Hepatocyte (in vitro differentiated cells): ENCODE measurements at regions not wholly inside any gene's neighbourhood (a gene's known extent, or its start where the extent isn't known, plus 50 kb on each side); places are given as distances from the start of the nearest gene placed in this dataset.

Experiments used
- DNase-seq: peaks from one replicate; pipeline ENCODE4 v3.0.0-alpha.2; 2016; ENCODE audit warnings: low spot score
- H2AFZ ChIP-seq: fragments of 200-600 bp; sonication (generic); 2 replicates; pipeline ENCODE4 v1.6.0; 2016; ENCODE audit warnings: antibody characterized with exemption, mild to moderate bottlenecking
- H3K27ac ChIP-seq: fragments of 200-600 bp; sonication (generic); 2 replicates; pipeline ENCODE4 v1.5.1; 2016; ENCODE audit warnings: mild to moderate bottlenecking
- H3K27me3 ChIP-seq: fragments of 200-600 bp; sonication (generic); 2 replicates; pipeline ENCODE4 v1.6.1; 2016
- H3K36me3 ChIP-seq: fragments of 200-600 bp; sonication (generic); replicated peaks from 2 replicates; pipeline ENCODE4 v1.5.1; 2016; ENCODE audit warnings: low read depth; ENCODE audit not compliant: insufficient read depth
- H3K4me1 ChIP-seq: fragments of 200-600 bp; sonication (generic); 2 replicates; pipeline ENCODE4 v1.5.1; 2016; ENCODE audit warnings: mild to moderate bottlenecking, moderate library complexity; ENCODE audit not compliant: insufficient read depth
- H3K4me2 ChIP-seq: fragments of 200-600 bp; sonication (generic); 2 replicates; pipeline ENCODE4 v1.6.0; 2016
- H3K4me3 ChIP-seq: fragments of 200-600 bp; sonication (generic); 2 replicates; pipeline ENCODE4 v1.5.1; 2016; ENCODE audit warnings: mild to moderate bottlenecking
- H3K79me2 ChIP-seq: fragments of 200-600 bp; sonication (generic); 2 replicates; pipeline ENCODE4 v1.6.0; 2017; ENCODE audit warnings: mild to moderate bottlenecking
- H3K9me2 ChIP-seq: fragments of 200-600 bp; sonication (generic); replicated peaks from 2 replicates; pipeline ENCODE4 v1.6.0; 2017; ENCODE audit warnings: mild to moderate bottlenecking; ENCODE audit not compliant: insufficient read depth
- H3K9me3 ChIP-seq: fragments of 200-600 bp; sonication (generic); 2 replicates; pipeline ENCODE4 v1.5.1; 2016; ENCODE audit warnings: low read depth, mild to moderate bottlenecking
- H4K20me1 ChIP-seq: fragments of 200-600 bp; sonication (generic); 2 replicates; pipeline ENCODE4 v1.6.0; 2016; ENCODE audit warnings: mild to moderate bottlenecking; ENCODE audit not compliant: insufficient read depth, poor library complexity, severe bottlenecking
- EZH2 ChIP-seq: fragments of 200-600 bp; sonication (generic); IDR thresholded peaks from 2 replicates; pipeline ENCODE4 v1.6.1; 2016; ENCODE audit warnings: antibody characterized with exemption, mild to moderate bottlenecking, borderline replicate concordance
- EZH2phosphoT487 ChIP-seq: fragments of 200-600 bp; sonication (generic); IDR thresholded peaks from one replicate; pipeline ENCODE4 v1.6.1; 2018; ENCODE audit warnings: antibody characterized with exemption, mild to moderate bottlenecking, low read depth, moderate library complexity; ENCODE audit not compliant: unreplicated experiment, severe bottlenecking
- WGBS: methylation state at CpG from one replicate; pipeline ENCODE4 v1.1.6; 2016; ENCODE audit warnings: low lambda C conversion rate; ENCODE audit errors: missing lambda C conversion rate; 5-methylcytosine and 5-hydroxymethylcytosine counted together
- TF ChIP-seq, protein P1 (sequence below): fragments of 200-600 bp; sonication (generic); IDR thresholded peaks from 2 replicates; pipeline ENCODE4 v1.5.1; 2016; ENCODE audit warnings: antibody characterized with exemption, mild to moderate bottlenecking; ENCODE audit not compliant: poor library complexity

DNA sequence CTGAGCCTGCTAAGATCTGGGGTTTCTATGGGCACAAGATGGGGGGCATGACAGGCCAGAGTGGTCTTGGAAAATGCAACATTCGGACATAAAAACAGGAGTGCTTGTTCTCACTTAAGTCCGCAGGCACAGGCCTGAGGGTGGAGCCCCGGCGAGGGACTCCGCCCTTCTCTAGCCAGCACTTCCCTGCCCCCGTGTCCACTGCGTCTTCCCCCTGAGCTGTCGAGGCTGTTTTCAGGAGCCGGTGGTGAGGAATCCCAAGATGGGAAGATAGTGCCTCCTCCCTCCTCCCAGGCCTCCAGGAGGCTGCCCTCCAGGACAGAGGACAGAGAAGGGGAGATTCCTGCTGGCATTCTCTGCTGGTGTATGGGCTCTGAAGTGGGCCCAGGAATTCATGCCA is 105.2 kb downstream of the TLR5 start:
- Histone ChIP-seq H3K27ac (no peak overlapping the region), H3K27me3 (no peaks in the 10 kb centered on the region), H3K9me2 (no peaks in the 10 kb centered on the region), H3K4me2 (no peak overlapping the region), H3K36me3 (no peaks in the 10 kb centered on the region), H3K79me2 (no peaks in the 10 kb centered on the region), H3K4me3 (no peak overlapping the region), H2AFZ (no peak overlapping the region), H3K9me3 (no peaks in the 10 kb centered on the region), H4K20me1 (no peaks in the 10 kb centered on the region), H3K4me1 (no peaks in the 10 kb centered on the region)
- no peak for DNase-seq
- WGBS: 75% methylated on average over 9 of the region's 9 CpGs
- TF ChIP-seq EZH2phosphoT487: no peak
- no peak for TF ChIP-seq EZH2
- TF ChIP-seq, protein P1, sequence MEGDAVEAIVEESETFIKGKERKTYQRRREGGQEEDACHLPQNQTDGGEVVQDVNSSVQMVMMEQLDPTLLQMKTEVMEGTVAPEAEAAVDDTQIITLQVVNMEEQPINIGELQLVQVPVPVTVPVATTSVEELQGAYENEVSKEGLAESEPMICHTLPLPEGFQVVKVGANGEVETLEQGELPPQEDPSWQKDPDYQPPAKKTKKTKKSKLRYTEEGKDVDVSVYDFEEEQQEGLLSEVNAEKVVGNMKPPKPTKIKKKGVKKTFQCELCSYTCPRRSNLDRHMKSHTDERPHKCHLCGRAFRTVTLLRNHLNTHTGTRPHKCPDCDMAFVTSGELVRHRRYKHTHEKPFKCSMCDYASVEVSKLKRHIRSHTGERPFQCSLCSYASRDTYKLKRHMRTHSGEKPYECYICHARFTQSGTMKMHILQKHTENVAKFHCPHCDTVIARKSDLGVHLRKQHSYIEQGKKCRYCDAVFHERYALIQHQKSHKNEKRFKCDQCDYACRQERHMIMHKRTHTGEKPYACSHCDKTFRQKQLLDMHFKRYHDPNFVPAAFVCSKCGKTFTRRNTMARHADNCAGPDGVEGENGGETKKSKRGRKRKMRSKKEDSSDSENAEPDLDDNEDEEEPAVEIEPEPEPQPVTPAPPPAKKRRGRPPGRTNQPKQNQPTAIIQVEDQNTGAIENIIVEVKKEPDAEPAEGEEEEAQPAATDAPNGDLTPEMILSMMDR: no peak

DNA sequence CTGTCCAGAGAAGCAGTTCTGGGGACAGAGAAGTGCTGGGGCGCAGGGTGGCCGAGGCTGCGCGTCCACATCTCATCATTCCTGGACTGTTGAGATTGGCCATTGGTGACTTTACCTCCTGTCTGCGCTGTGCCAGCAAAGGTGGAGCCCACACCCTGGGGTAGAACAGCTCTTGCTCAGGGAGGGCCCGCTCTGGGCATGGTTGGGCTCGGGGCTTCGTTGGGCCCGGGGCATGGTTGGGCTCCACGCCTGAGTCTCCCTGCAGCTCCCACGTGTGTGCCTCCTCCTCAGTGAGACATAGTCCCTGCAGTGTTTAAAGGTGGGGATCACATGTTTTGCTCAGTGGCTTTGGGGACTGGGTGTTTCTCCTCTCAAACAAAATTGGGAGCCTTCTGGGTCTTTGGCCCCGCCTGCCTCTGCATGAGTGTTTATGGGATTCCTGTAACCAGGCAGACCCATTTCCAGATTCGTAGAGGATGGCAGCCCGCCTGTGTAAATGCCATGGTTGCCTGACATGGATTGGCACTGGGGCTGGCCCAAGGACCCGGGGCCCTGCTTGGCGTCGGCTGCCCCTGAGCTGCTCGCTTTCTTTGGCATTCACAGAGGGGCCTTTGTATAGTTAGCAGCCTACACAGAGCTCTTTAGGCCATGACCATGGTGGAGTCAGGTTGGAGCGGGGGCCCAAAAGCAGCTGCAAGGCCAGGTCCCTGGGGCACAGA is 104.6 kb downstream of the TLR5 start:
- DNase-seq: no peak
- Histone ChIP-seq H4K20me1 (no peaks in the 10 kb centered on the region), H3K9me2 (no peaks in the 10 kb centered on the region), H2AFZ (no peak overlapping the region), H3K27me3 (no peaks in the 10 kb centered on the region), H3K79me2 (no peaks in the 10 kb centered on the region), H3K36me3 (no peaks in the 10 kb centered on the region), H3K4me2 (no peak overlapping the region), H3K9me3 (no peaks in the 10 kb centered on the region), H3K4me1 (no peaks in the 10 kb centered on the region), H3K27ac (no peak overlapping the region), H3K4me3 (no peak overlapping the region)
- TF ChIP-seq, protein P1: no peak
- no peak for TF ChIP-seq EZH2
- no peak for TF ChIP-seq EZH2phosphoT487
- WGBS: 95% methylated on average over 19 of the region's 19 CpGs

DNA sequence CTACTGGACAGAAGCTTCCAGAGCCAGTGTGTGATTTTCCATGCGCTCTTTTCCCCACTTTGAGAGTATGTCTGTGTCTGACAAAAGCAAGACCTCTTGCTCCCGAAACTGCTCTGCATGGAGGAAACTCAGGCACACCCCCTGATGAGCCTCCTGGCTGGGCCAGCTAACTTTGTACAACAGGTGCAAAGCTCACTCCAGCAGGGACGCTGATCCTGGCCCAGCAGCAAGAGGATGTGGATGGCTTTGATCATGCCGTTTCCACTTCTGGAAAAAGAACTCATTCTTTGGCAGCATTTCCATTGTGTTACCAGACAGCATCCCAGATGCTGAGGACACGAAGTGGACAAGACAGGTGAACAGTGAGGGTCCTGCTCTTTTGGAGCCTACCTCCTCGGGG is 103.1 kb downstream of the TLR5 start:
- no peak for TF ChIP-seq EZH2phosphoT487
- TF ChIP-seq EZH2: no peak
- TF ChIP-seq, protein P1: no peak
- Histone ChIP-seq H3K36me3 (no peaks in the 10 kb centered on the region), H3K9me3 (no peaks in the 10 kb centered on the region), H3K27ac (no peak overlapping the region), H3K79me2 (no peaks in the 10 kb centered on the region), H3K4me2 (no peak overlapping the region), H2AFZ (no peak overlapping the region), H4K20me1 (no peaks in the 10 kb centered on the region), H3K4me3 (no peak overlapping the region), H3K9me2 (no peaks in the 10 kb centered on the region), H3K4me1 (no peaks in the 10 kb centered on the region), H3K27me3 (no peaks in the 10 kb centered on the region)
- WGBS: 74% methylated on average over 6 of the region's 6 CpGs
- DNase-seq: no peak
